Left ventricle myocardium inferior (tissue), 1 donor: ENCODE measurements at regions not wholly inside any gene's neighbourhood (a gene's known extent, or its start where the extent isn't known, plus 50 kb on each side); places are given as distances from the start of the nearest gene placed in this dataset.

Experiments used
- DNase-seq: peaks from one replicate; pipeline ENCODE4 v3.0.0-alpha.2; 2020
- H3K27ac ChIP-seq: fragments of 200-600 bp; replicated peaks from 2 replicates; pipeline ENCODE4 v1.8.0; 2021
- H3K27me3 ChIP-seq: fragments of 200-600 bp; 2 replicates; pipeline ENCODE4 v1.8.0; 2021; ENCODE audit warnings: low read depth
- H3K36me3 ChIP-seq: fragments of 200-600 bp; 2 replicates; pipeline ENCODE4 v1.8.0; 2021
- H3K4me1 ChIP-seq: fragments of 200-600 bp; 2 replicates; pipeline ENCODE4 v1.8.0; 2021
- H3K4me3 ChIP-seq: fragments of 200-600 bp; 2 replicates; pipeline ENCODE4 v1.8.0; 2021; ENCODE audit warnings: mild to moderate bottlenecking, moderate library complexity
- H3K9me3 ChIP-seq: fragments of 200-600 bp; replicated peaks from 2 replicates; pipeline ENCODE4 v1.8.0; 2021
- CTCF ChIP-seq: fragments of 200-600 bp; IDR thresholded peaks from 2 replicates; pipeline ENCODE4 v1.8.0; 2021; ENCODE audit warnings: antibody characterized with exemption, mild to moderate bottlenecking, borderline replicate concordance
- intact Hi-C: fragments of 100-400 bp; cut with micrococcal nuclease; formaldehyde crosslinking; loops from one replicate; pipeline ENCODE4 v1.11.0; 2022
- donor health status: DM: no; HTN: yes; CAD: no; lungs with severe emphysema.

DNA sequence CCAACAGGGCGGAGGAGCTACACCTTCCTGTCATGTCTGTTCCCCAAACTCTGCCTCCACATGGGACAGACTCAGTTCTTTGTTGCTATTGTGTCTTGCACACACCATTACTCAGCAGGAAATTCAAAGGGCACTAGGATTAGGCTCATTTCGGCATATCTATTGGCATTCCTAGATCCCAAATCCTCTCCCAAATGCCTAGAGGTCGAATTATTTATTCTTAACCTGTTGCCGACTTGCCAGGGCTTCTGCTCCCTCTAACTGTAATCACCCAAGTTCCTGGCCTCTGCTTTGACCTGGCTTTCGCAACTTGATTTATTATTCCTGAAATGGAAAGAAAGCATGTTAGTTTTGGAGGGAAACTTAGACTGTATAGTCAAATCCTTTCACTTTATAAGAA lies 67.8 kb upstream of the ST6GAL2 start:
- Histone ChIP-seq H3K27me3 (no peaks in the 10 kb centered on the region), H3K4me3 (no peak overlapping the region), H3K9me3 (peaks cover 13% of the 10 kb centered on the region), H3K27ac (no peak overlapping the region), H3K36me3 (no peaks in the 10 kb centered on the region), H3K4me1 (no peaks in the 10 kb centered on the region)
- intact Hi-C loops, result no loop called here
- no peak for DNase-seq
- no peak for TF ChIP-seq CTCF

DNA sequence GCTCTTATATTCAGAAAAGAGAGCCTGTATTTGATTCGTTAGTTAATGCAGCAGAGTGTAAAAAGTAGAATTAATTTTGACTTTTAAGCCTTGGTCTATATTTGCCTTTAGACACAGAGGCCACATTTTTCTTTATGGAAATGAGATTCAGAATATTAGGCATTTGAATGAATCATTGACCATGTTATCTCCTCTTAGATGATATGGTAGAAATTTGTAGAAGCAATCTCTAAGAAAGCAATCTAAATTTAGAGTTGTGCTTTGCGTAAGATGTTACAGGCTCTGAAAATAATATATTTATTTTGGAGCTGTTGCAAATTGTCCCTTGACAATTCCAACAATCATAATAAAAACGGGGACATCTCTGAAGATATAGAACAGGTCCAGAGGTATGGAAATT lies 68.3 kb upstream of the ST6GAL2 start:
- Histone ChIP-seq H3K27ac (no peak overlapping the region), H3K27me3 (no peaks in the 10 kb centered on the region), H3K9me3 (peaks cover 13% of the 10 kb centered on the region), H3K4me1 (no peaks in the 10 kb centered on the region), H3K36me3 (no peaks in the 10 kb centered on the region), H3K4me3 (no peak overlapping the region)
- intact Hi-C loops, result no loop called here
- no peak for TF ChIP-seq CTCF
- DNase-seq, result no peak

GRCh38 chr2:106956416-106956815 lies 70.4 kb upstream of the ST6GAL2 start:
- no peaks in the 10 kb centered on the region for H3K27me3 ChIP-seq
- H3K27ac ChIP-seq, result no peak overlapping the region
- no peak overlapping the region for H3K4me3 ChIP-seq
- no peaks in the 10 kb centered on the region for H3K9me3 ChIP-seq
- no peak for DNase-seq
- TF ChIP-seq CTCF, result no peak
- no peaks in the 10 kb centered on the region for H3K4me1 ChIP-seq
- H3K36me3 ChIP-seq, result no peaks in the 10 kb centered on the region
- intact Hi-C loops, result no loop called here

GRCh38 chr2:106956879-106957278 lies 70.9 kb upstream of the ST6GAL2 start:
- H3K27me3 ChIP-seq, result no peaks in the 10 kb centered on the region
- no peaks in the 10 kb centered on the region for H3K9me3 ChIP-seq
- H3K36me3 ChIP-seq, result no peaks in the 10 kb centered on the region
- no peaks in the 10 kb centered on the region for H3K4me1 ChIP-seq
- no peak for DNase-seq
- no peak overlapping the region for H3K4me3 ChIP-seq
- no peak for TF ChIP-seq CTCF
- intact Hi-C loops, result no loop called here
- no peak overlapping the region for H3K27ac ChIP-seq

- intact Hi-C loops, result no loop called here
- Histone ChIP-seq H3K4me3 (no peak overlapping the region), H3K27me3 (peaks cover 4% of the 10 kb centered on the region), H3K36me3 (no peaks in the 10 kb centered on the region), H3K9me3 (no peaks in the 10 kb centered on the region), H3K4me1 (no peaks in the 10 kb centered on the region), H3K27ac (no peak overlapping the region)
- no peak for DNase-seq
- TF ChIP-seq CTCF, result no peak
Measured at GRCh38 chr2:106959975-106960682, 74.2 kb upstream of the ST6GAL2 start.
